KOPT-K1 (cell line): ENCODE measurements at regions not wholly inside any gene's neighbourhood (a gene's known extent, or its start where the extent isn't known, plus 50 kb on each side); places are given as distances from the start of the nearest gene placed in this dataset.
A peak's percentile ranks its signal among the peaks of the same experiment; 100 is the strongest.

Experiments
- H3K27ac ChIP-seq: fragments of 200-600 bp; sonication (generic); 2 replicates; pipeline ENCODE4 v1.5.1; 2016; ENCODE audit warnings: antibody characterized with exemption, mild to moderate bottlenecking, low read depth, low read length; ENCODE audit not compliant: poor library complexity, severe bottlenecking
- H3K36me3 ChIP-seq: fragments of 200-600 bp; sonication (generic); 2 replicates; pipeline ENCODE4 v1.5.1; 2017; ENCODE audit warnings: antibody characterized with exemption, mild to moderate bottlenecking, low read length, moderate library complexity; ENCODE audit not compliant: insufficient read depth
- H3K9me3 ChIP-seq: fragments of 200-600 bp; sonication (generic); 2 replicates; pipeline ENCODE4 v1.5.1; 2017; ENCODE audit warnings: antibody characterized with exemption, low read length, mild to moderate bottlenecking; ENCODE audit not compliant: insufficient read depth, poor library complexity, severe bottlenecking

GRCh38 chr17:77772899-77773358 is 185.6 kb upstream of the TNRC6C start:
- no peak overlapping the region for H3K27ac ChIP-seq

GRCh38 chr17:77774182-77774581 is 184.3 kb upstream of the TNRC6C start:
- no peak overlapping the region for H3K27ac ChIP-seq
- no peaks in the 10 kb centered on the region for H3K36me3 ChIP-seq
- H3K9me3 ChIP-seq, result no peaks in the 10 kb centered on the region

More at GRCh38 chr17:77772899-77773358, 185.6 kb upstream of the TNRC6C start:
- Histone ChIP-seq H3K36me3 (no peaks in the 10 kb centered on the region), H3K9me3 (no peaks in the 10 kb centered on the region)

GRCh38 chr17:77778636-77779489 is 179.6 kb upstream of the TNRC6C start:
- Histone ChIP-seq H3K9me3 (no peaks in the 10 kb centered on the region), H3K27ac (no peak overlapping the region), H3K36me3 (no peaks in the 10 kb centered on the region)

GRCh38 chr17:77779711-77780539 is 178.6 kb upstream of the TNRC6C start:
- H3K27ac ChIP-seq, result no peak overlapping the region
- no peaks in the 10 kb centered on the region for H3K9me3 ChIP-seq
- no peaks in the 10 kb centered on the region for H3K36me3 ChIP-seq

GRCh38 chr17:77781536-77781935 is 177.0 kb upstream of the TNRC6C start:
- H3K9me3 ChIP-seq, result no peaks in the 10 kb centered on the region
- no peak overlapping the region for H3K27ac ChIP-seq
- no peaks in the 10 kb centered on the region for H3K36me3 ChIP-seq

- H3K27ac ChIP-seq, result no peak overlapping the region
- H3K9me3 ChIP-seq, result no peaks in the 10 kb centered on the region
These were observed 176.3 kb upstream of the TNRC6C start for GRCh38 chr17:77782201-77782600.

GRCh38 chr17:77782611-77783010 is 175.9 kb upstream of the TNRC6C start:
- Histone ChIP-seq H3K27ac (no peak overlapping the region), H3K36me3 (no peaks in the 10 kb centered on the region), H3K9me3 (no peaks in the 10 kb centered on the region)

More at GRCh38 chr17:77782201-77782600, 176.3 kb upstream of the TNRC6C start:
- H3K36me3 ChIP-seq, result no peaks in the 10 kb centered on the region

GRCh38 chr17:77783991-77784820 is 174.3 kb upstream of the TNRC6C start:
- no peaks in the 10 kb centered on the region for H3K36me3 ChIP-seq
- H3K27ac ChIP-seq, result peak overlapping the region; percentile 57
- H3K9me3 ChIP-seq, result no peaks in the 10 kb centered on the region

- Histone ChIP-seq H3K27ac (peak overlapping the region; percentile 57), H3K9me3 (no peaks in the 10 kb centered on the region), H3K36me3 (no peaks in the 10 kb centered on the region)
These were observed 173.1 kb upstream of the TNRC6C start for GRCh38 chr17:77785312-77785905.

GRCh38 chr17:77786090-77786489 is 172.4 kb upstream of the TNRC6C start:
- no peak overlapping the region for H3K27ac ChIP-seq

GRCh38 chr17:77786740-77787505 is 171.6 kb upstream of the TNRC6C start:
- Histone ChIP-seq H3K9me3 (no peaks in the 10 kb centered on the region), H3K36me3 (no peaks in the 10 kb centered on the region), H3K27ac (no peak overlapping the region)

More at GRCh38 chr17:77786090-77786489, 172.4 kb upstream of the TNRC6C start:
- Histone ChIP-seq H3K36me3 (no peaks in the 10 kb centered on the region), H3K9me3 (no peaks in the 10 kb centered on the region)

- H3K9me3 ChIP-seq, result no peaks in the 10 kb centered on the region
- H3K36me3 ChIP-seq, result no peaks in the 10 kb centered on the region
- H3K27ac ChIP-seq, result no peak overlapping the region
These were observed 168.2 kb upstream of the TNRC6C start for GRCh38 chr17:77790143-77790829.

GRCh38 chr17:77792626-77793025 is 165.9 kb upstream of the TNRC6C start:
- Histone ChIP-seq H3K36me3 (no peaks in the 10 kb centered on the region), H3K9me3 (no peaks in the 10 kb centered on the region), H3K27ac (no peak overlapping the region)
